GM19468 (cell line): ENCODE measurements at regions not wholly inside any gene's neighbourhood (a gene's known extent, or its start where the extent isn't known, plus 50 kb on each side); places are given as distances from the start of the nearest gene placed in this dataset.

Source experiments
- ATAC-seq: cut with Tn5 transposase; IDR thresholded peaks from one replicate; pipeline ENCODE4 v1.9.1; 2021; ENCODE audit warnings: mild to moderate bottlenecking, moderate library complexity, moderate number of reproducible peaks; ENCODE audit not compliant: unreplicated experiment; ENCODE audit errors: extremely low read depth

DNA sequence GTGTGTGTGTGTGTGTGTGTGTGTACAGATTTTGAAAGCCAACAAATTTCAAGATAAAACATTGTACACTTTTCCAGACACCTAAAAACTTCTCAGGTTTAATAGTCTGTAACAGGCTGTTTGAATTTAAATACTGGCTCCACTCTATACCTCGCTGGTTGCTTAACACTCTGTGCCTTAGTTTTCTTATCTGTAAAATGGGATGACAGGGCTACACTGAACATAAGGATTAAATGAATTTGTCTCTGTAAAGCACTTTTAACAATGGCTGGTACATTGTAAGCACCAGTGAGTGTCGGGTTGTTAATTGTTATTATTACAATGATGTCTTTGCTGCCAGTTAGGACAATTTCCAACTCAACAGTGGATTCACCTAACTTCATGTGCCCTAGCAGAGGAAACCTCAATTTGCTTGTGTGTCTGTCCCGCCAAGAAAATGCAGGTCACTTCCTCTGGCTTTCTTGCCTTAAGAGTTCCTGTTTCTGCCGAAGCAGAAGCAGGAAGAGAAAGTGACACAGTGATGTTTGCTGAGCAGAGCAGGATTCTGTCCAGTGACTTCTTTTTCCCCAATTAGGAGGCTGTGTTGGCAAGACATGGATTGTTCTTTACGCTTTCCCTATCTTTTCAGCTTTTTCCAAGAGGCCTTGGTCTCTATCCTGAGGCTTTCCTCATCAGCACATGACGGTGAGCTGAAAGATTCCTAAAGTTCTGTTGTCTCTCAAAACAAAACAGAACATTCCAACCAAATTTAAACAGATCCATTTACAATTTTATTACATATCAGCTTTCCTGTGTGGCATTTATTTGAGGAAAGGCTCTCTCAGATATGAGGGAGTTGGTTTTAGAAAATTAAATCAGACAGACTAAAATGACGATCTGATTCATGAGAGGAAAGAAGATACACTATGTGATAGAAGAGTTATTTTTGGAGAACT is 154.1 kb upstream of the ATP2B1 start:
- peak; percentile 61 for ATAC-seq

DNA sequence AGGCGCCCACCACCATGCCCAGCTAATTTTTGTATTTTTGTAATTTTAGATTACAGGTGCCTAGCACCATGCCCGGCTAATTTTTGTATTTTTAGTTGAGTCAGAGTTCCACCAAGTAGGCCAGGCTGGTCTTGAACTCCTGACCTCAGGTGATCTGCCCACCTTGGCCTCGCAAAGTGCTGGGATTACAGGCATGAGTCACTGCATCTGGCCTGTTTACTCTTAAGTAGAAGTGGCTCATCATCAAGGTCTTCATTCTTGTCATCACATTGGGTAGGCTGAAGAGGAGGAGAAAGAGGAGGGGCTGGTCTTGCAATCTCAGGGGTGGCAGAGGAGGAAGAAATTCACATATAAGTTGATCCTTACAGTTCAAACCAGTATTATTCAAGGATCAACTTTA is 152.4 kb upstream of the ATP2B1 start:
- ATAC-seq, result no peak

DNA sequence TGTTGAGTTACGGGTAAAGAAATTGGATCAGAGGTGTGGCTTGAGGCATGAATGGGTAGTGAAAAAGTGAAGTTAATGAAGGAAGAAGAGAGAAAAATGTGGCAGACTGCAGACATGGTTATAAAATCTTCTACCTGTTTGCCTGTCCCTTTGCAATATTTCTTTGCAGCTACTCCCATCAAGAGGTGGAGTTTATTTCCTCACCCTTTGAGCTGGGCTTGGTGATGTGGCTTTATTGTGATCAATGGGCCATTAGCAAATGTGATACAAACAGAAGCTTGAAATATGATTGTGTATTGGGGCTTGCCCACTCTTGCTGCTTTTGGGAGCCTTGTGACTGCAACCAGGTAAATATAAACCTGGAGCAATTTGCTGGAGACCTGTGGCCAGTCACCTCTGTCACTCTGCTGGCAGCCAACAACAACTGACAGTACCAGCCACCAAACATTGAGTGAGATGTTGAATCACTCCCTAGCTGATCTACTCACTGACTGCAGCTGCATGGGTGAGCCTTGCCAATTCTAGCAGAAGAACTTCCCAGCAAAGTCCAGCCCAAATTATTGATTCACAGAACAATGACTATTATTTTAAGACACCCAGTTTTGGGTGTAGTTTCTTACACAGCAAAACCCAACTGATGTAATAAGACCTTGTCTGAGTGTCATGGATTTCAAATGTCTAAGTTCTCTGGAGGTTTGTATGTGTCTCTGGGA is 151.0 kb upstream of the ATP2B1 start:
- no peak for ATAC-seq

DNA sequence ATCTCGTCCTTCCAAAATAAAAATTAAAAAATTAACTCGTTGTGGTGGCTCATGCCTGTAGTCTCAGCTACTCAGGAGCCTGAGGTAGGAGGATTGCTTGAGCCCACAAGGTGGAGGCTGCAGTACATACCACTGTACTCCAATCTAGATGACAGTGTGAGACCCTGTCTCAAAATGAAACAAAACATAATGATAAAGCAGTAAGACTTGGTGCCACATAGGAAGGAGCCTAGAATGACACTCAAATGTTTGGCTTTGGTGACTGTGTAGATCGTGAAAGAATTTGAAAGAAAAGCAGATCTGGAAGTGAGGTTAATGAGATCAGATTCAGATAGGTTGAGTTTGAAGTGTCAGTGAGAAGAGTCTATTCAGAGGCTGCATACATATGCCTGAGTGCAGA is 150.1 kb upstream of the ATP2B1 start:
- ATAC-seq, result no peak

DNA sequence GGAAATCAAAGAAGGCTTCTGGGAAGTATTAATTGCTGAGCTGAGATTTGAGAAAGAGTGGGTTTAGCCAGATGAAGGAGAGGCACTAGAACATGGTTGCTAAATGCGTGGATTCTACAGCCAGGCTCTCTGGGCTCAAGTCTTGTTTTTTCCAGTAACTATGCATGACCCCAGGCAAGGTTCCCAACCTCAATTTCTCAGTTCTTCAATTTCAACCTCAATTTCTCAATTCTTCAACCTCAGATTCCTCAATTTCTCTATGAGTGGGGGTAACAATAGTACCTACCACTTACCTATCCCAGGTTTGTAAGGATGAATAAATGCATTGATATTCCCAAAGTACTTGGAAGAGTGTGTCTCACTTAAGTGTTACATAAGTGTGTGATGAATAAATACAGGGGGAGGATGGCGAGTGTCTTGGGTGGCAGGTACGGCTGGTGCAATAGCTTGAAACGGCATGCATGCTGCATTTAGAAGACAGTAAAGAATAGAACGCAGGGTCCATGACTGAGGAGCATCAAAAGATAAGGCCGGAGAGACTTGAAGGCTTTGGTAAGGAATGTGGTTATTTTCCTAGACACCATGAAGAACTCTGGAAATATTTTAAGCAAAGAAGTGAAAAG is 149.1 kb upstream of the ATP2B1 start:
- ATAC-seq, result no peak

DNA sequence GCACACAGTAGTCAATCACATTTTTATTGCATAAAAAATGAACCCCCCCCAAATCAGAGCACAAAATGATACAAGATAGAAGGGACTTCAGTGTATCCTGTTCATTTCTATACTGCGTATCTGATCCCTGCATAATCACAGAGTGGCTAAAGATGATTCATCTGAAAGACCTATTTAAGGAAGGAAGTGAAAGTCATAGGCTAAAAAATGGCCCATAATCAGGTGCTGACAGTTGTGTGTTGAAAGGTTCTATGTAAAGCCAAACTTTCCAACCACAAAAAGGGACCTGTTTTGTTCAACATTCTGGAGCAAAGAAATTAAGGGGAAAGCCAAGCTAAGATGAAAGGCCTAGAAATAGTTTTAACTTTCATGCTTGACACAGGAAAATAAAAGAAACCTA is 147.8 kb upstream of the ATP2B1 start:
- ATAC-seq, result peak; percentile 88

DNA sequence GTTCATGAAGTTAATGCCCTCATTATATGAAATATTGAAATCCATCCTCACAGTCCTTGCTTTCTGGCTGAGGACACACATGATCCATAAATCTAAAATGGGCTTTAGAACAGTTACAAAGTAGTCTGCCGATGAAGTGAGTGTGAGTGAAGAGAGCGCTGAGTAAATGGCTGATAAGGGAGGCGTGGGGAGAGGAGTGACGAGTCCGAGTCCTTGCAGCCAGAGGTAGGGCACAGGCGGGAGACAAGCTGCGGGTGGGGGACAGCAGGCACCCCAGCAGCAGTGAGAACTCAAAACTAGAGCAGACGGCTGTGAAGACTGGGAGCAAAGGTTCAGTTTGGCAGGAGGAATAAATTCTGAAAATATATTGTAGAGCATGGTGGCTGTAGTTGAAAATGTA is 140.1 kb upstream of the ATP2B1 start:
- ATAC-seq, result no peak

DNA sequence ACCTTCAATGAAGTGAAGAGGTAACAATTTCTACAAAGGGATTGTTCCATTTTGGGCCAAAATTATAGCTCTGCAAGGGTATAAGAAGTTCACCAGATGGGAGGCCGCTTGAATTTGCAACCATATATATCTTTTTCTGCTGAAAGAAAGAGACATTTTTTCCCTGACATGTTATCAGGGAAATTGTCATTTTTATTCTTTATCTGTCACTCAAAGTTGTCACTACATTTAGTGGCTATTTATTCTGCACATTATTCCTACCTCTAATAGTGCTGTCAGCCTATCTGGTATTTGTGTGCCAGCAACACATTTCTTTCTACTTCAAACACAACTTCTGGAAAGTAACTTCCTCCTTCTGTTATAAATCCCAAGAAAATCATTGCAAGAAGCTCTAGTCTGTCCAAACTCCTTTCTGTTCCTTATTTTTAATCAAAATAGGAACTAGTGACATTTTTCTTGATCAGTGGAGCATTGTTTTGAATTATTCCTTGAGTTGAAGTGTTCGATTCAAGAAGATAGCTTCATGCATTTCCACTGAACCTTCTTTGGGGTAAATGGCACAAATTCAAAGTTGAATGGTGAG is 137.9 kb upstream of the ATP2B1 start:
- no peak for ATAC-seq

DNA sequence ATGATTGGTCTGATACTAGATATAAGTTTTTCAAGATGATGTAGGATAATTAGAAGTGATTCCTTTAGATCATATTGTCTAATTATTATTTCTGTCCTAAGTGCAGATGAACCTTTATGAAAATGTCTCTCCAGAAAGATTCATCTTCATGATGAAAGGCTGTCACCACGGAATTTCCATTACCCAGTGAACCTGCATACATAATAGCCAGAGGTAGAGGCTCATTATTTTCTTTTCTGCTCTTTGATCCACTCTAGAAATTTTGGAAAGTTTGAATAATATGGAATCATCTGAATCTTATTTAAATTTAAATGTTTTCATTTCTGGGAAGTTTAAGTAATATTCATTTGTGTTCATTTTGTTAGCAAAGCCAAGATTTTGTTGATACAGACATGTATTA is 137.1 kb upstream of the ATP2B1 start:
- no peak for ATAC-seq

DNA sequence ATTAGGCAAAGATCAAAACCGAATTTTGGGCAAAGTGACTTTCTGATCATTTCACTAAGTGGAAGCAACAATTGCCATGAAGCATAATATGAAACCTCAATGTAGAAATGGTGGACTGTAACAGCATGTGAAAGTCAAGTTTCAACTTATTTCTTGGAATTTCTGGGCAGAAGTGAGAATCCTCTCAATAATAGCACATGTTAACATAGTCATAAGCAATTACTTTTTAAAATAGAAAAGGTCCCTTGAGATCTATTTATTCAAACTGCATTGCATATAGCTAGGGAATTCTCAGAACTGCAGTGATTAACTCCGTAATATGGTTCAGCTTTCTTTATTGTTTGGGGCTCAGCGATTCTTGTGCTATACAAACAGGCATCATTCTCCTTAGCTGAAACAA is 136.7 kb upstream of the ATP2B1 start:
- ATAC-seq, result no peak

DNA sequence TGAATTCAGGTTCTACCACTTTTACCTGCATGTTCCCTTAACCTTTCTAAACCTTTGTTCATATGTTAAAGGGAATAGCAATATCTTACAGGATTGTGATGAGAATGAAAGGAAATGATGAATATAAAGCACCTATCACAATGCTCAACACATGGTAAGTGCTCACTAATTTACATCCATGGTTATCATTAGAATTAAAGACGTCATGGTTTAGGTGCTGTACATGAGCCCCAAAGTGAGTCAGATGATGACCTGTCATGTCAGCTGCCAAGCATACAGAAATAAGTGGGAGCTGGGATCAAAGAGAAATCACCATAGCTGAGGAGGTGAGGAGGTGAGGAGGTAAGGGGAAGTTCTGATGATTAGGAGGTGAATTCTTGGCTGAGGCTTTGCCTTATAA is 135.9 kb upstream of the ATP2B1 start:
- no peak for ATAC-seq

DNA sequence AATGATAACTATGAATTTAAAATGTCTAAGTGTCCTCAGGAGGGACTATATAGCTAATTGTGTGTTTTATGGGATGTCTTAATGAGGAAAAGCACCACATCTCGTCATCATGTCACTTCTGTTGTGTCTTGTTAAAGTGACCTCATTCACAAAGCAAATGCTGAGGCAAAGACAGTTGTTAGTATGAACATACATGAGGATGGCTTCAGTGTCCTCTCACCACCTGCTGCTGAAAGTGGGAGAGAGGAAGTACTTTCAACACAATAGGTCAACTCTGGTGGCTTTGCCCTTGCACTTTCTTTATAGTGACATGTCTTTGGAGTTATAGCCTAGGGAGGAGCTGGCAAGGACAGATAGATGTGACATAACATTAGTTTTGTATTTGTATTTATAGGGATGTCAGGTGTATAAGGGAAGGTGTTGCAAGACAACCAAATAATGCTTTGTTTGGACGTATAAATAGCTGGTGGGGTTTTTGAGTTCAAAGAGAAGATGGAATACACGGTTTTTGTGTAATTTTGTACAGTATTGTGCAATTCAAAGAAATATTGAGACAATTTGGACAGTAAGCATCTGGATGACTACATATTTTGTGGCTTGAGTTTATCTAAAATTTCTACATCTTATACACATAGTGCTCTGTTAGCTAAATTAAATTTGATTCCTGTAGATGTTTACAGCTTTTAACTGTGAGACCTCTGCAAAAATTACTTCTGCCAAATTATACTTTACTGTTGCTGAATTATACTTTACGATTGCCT is 131.7 kb upstream of the ATP2B1 start:
- no peak for ATAC-seq

DNA sequence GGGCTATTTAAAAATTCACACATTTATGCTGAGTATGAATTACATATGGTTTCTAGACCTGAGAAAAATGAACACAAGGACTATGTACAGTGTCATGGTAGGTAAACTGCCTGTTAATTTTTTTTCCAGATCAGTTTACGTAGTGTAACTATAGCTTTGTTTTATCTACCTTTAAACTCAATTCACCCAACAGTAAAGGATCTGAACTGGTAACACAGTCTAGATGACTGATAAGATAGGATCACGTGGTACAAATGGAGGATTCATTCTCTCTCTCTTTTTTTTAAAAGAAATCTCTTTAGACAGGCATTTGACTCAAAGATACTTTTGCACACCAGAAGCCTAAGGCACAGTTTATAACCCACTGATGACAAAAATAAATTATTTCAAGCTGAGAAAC is 130.8 kb upstream of the ATP2B1 start:
- ATAC-seq, result no peak

DNA sequence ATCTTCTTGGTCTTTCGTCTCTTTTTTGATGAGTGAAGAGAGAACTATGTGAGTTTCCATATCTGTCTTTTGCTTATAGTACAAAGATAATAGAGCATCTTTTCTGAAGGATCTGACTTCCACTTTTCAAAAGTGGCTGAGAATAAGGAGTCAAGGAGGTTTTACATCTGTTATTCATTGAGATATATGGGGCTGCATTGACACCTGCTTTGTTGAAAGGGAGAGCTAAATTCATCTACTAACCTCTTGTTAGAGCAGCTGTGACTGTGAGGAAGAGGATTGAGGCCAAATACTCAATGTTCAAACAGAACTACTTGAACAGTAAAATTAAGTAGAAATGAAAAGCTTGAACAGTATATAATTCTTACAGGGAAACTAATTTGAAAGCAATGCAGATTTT is 130.2 kb upstream of the ATP2B1 start:
- no peak for ATAC-seq

DNA sequence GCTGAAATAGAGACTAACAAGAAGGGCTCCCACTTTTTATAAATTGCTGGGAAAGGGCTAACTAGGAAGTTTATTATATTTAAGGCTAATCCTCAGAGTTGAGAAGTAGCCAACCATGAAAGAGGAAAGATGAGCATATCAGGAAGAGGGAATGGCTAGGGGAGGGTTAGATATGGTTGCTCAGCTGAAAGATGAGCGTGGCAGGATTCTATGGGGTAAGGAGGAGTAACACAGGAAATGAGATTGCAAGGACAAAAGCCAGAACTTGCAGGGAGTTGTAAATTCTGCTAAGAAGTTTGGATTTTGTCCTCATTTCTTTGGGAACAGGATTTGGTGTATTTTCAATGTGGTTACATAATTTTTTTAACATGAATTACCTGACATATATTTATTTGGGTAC is 127.4 kb upstream of the ATP2B1 start:
- ATAC-seq, result no peak

DNA sequence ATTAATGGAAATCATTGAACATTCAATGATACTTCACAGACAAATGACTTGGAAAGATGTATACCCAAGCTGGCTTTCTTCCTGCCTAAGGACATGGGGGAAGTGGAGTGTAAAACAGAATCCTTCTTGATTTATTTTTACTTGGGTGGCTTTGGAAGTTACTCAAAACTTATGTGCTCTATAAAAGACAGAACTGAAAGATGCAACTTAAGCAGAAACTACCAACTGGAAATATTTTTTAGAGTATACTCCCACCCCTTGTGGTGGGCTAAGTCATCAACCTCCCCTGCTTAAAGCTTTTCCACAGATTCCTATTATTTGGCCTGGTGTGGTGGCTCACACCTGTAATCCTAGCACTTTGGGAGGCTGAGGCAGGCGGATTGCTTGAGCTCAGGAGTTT is 126.0 kb upstream of the ATP2B1 start:
- ATAC-seq, result no peak

DNA sequence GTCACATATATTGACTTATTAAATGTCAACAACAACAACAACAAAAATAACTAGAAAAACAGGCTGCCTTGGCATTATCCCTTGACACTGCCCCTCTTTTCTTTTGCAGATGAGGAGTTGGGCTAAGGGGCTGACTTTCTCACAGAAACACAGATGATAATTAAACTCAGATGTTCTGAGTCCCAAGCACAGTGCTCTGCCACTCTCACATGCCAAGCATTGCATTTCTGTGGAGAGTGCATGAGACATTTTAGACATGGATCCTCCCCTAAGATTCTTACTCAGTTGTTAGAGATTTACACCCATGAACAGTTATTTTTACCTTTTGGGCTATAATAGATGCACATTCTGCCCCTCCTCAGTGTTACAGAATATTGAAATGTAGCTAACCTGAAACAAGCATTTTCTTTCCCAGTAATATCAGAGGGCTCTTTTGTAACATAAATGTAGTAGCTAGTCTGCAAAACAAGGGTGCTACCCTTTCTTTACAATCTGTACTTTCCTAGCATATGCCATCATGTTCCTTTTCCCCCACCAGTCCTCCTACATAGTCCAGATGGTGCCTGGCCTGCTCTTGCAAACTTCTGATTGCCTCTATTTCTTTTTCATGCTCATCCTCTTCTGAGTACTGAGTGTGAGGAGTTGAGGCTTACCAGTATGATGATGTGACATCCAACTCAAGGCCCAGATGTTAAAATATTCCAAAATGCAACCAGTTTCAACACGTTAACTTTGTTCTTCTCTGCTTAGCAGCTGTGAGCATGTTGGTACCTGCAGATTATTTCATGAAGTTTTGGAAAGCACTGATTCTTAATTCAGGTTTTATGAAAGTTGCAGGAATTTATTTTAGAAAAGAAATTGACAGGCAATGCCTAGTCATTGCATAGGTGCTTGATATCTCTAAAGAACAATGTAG is 125.0 kb upstream of the ATP2B1 start:
- no peak for ATAC-seq

DNA sequence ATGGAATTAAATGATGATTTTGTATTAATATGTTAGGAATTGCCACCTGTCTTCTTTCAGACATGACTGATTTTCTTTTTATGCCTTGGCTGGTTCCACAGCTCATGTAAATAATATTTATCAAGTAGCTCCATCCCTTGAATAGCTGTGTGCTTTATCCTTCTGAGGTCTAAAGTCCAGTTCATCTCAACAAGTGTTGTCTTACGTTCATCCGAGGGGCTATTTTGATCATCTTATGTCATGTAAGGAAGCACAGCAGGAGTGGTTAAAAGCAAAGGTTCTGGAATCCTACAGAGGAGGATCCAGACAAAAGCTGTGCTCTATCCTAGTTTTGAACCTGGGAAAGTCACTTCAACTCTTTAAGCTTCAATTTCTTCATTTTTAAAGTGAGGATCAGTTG is 123.7 kb upstream of the ATP2B1 start:
- ATAC-seq, result no peak
